ENCODE measurements at regions not wholly inside any gene's neighbourhood (a gene's known extent, or its start where the extent isn't known, plus 50 kb on each side); places are given as distances from the start of the nearest gene placed in this dataset.

DNA sequence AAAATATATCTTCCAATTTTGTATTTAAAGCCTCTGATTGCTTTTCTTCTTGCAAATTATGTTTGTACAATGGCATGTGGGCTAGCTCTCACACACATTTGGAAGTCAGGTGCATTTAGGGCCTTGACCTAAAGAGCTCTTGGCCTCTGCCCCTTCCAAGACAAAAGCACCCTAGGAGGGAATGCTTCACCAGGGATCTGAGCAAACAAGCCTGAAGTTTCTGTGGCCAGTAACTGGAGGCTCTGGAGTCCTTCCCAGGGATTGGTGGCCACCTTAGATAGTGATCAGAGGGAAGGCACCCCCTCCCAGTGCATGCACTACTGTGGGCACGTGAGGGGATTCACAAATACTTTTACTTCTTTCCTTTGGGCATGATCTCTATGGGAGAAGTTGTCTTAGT is 60.3 kb upstream of the DIPK2B start:
- H3K4me3 ChIP-seq (ENCODE audit: low read depth, low read length), result no peak overlapping the region

DNA sequence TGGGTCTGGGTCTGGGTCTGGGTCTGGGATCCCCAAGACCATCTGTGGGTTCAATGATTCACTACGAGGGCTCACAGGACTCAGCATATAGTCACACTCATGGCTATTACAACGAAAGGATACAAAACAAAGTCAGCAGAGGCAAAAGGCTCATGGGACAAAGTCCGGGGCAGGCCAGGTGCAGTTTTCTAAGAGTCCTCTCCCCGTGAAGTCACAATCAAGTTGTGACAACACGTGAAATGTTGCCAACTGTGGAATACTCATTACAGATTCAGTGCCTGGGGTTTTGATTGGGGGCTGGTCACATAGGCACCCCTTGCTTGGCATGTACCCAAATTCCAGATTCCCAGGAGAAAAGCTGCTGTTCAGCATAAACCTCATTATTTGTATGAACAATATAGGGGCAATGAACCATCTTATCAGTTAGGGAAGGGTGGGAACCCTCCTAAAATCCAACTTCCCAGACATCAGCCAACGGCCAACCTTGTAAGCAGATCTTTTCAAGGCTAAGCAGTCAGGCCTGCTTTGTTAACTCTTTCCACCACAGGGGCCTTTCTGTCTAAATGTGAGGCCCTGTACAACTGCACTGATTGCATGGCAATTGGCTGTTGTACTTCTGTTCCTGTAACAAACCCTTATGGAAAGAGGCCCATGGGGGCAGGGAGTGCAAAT is 58.2 kb upstream of the DIPK2B start:
- no peak overlapping the region for H3K4me3 ChIP-seq (ENCODE audit: low read depth, low read length)
